ENCODE measurements at regions not wholly inside any gene's neighbourhood (a gene's known extent, or its start where the extent isn't known, plus 50 kb on each side); places are given as distances from the start of the nearest gene placed in this dataset.

DNA sequence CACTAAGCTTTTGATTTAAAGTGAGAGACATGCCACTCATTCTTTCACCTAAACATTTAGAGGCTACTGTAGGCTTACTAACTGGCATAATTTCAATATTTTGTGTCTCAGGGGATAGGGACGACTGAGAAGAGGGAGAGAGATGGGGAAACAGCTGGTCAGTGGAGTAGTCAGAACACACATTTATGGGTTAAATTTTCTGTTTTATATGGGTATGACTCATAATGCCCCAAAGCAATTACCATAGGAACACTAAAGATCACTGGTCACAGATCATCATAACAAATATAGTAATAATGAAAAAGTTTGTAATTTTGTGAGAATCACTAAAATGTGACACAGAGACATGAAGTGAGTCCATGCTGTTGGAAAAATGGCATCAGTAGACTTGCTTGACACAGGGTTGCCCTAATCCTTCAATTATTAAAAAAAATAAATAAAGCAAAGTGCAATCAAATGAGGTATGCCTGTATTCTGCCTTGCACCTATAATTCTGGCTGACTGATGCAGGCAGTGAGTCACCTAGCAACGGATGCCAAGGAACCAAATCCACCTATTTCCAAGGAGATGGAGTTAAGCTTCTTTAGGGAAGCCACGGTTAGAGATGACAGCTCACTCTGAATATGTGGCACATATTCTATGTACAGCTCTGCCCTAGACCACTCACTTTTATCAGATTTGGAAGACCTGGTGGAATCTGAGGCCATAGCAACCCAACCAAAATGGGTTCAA is 166.1 kb downstream of the MARCHF11 start:
- H4K20me1 ChIP-seq (ENCODE audit: insufficient read depth, low read length), result no peaks in the 10 kb centered on the region
- H2AFZ ChIP-seq (ENCODE audit: low read depth, low read length), result no peak overlapping the region
- H3K4me1 ChIP-seq (ENCODE audit: insufficient read depth, low read length), result no peaks in the 10 kb centered on the region
- no peak for ATAC-seq (ENCODE audit: insufficient read depth, low read depth)
- no peak overlapping the region for H3K4me3 ChIP-seq (ENCODE audit: low read depth in 1 of 2, low read length in 2 of 2)
- peaks cover 11% of the 10 kb centered on the region for H3K9me3 ChIP-seq (ENCODE audit: insufficient read depth, low read length, severe bottlenecking)
- H3K27ac ChIP-seq (ENCODE audit: low read length), result no peak overlapping the region
- no peak for TF ChIP-seq EZH2 (IDR thresholded peaks at IDR 0.05; ENCODE audit: borderline replicate concordance, low read depth, low read length, severe bottlenecking)
- TF ChIP-seq CTCF (IDR thresholded peaks at IDR 0.05; ENCODE audit: borderline replicate concordance, extremely low read depth, low read length, poor library complexity, severe bottlenecking), result no peak
- H3K4me2 ChIP-seq (ENCODE audit: insufficient read depth, low read length), result no peak overlapping the region
- no peaks in the 10 kb centered on the region for H3K27me3 ChIP-seq (ENCODE audit: insufficient read depth, low read length, poor library complexity)
- H3K9ac ChIP-seq (ENCODE audit: low read depth, low read length), result no peak overlapping the region
- DNase-seq, result no peak
- no peaks in the 10 kb centered on the region for H3K36me3 ChIP-seq (ENCODE audit: insufficient read depth, low read length)
- no peaks in the 10 kb centered on the region for H3K79me2 ChIP-seq (ENCODE audit: insufficient read depth, low read length)

GRCh38 chr5:16009256-16009655 is 170.3 kb downstream of the MARCHF11 start:
- H2AFZ ChIP-seq (ENCODE audit: low read depth, low read length), result no peak overlapping the region
- H3K36me3 ChIP-seq (ENCODE audit: insufficient read depth, low read length), result no peaks in the 10 kb centered on the region
- H3K4me3 ChIP-seq (ENCODE audit: low read depth in 1 of 2, low read length in 2 of 2), result no peak overlapping the region
- no peak for DNase-seq
- TF ChIP-seq CTCF (IDR thresholded peaks at IDR 0.05; ENCODE audit: borderline replicate concordance, extremely low read depth, low read length, poor library complexity, severe bottlenecking), result no peak
- TF ChIP-seq EZH2 (IDR thresholded peaks at IDR 0.05; ENCODE audit: borderline replicate concordance, low read depth, low read length, severe bottlenecking), result no peak
- no peaks in the 10 kb centered on the region for H4K20me1 ChIP-seq (ENCODE audit: insufficient read depth, low read length)
- H3K27me3 ChIP-seq (ENCODE audit: insufficient read depth, low read length, poor library complexity), result no peaks in the 10 kb centered on the region
- no peak for ATAC-seq (ENCODE audit: insufficient read depth, low read depth)
- H3K4me2 ChIP-seq (ENCODE audit: insufficient read depth, low read length), result no peak overlapping the region
- no peaks in the 10 kb centered on the region for H3K79me2 ChIP-seq (ENCODE audit: insufficient read depth, low read length)
- H3K4me1 ChIP-seq (ENCODE audit: insufficient read depth, low read length), result no peaks in the 10 kb centered on the region
- peaks cover 8% of the 10 kb centered on the region for H3K9me3 ChIP-seq (ENCODE audit: insufficient read depth, low read length, severe bottlenecking)
- no peak overlapping the region for H3K9ac ChIP-seq (ENCODE audit: low read depth, low read length)
- H3K27ac ChIP-seq (ENCODE audit: low read length), result no peak overlapping the region

- Histone ChIP-seq H3K36me3 (ENCODE audit: insufficient read depth, low read length) (no peaks in the 10 kb centered on the region), H3K9ac (ENCODE audit: low read depth, low read length) (no peak overlapping the region), H3K27ac (ENCODE audit: low read length) (no peak overlapping the region)
Observed at GRCh38 chr5:16007750-16008415, 171.7 kb downstream of the MARCHF11 start.

More at GRCh38 chr5:16007750-16008415, 171.7 kb downstream of the MARCHF11 start:
- no peaks in the 10 kb centered on the region for H3K27me3 ChIP-seq (ENCODE audit: insufficient read depth, low read length, poor library complexity)
- H3K4me1 ChIP-seq (ENCODE audit: insufficient read depth, low read length), result no peaks in the 10 kb centered on the region
- H4K20me1 ChIP-seq (ENCODE audit: insufficient read depth, low read length), result no peaks in the 10 kb centered on the region
- no peaks in the 10 kb centered on the region for H3K79me2 ChIP-seq (ENCODE audit: insufficient read depth, low read length)
- ATAC-seq (ENCODE audit: insufficient read depth, low read depth) (no peak), DNase-seq (no peak)
- H3K4me2 ChIP-seq (ENCODE audit: insufficient read depth, low read length), result no peak overlapping the region
- peaks cover 8% of the 10 kb centered on the region for H3K9me3 ChIP-seq (ENCODE audit: insufficient read depth, low read length, severe bottlenecking)
- TF ChIP-seq CTCF (IDR thresholded peaks at IDR 0.05; ENCODE audit: borderline replicate concordance, extremely low read depth, low read length, poor library complexity, severe bottlenecking), result no peak
- H3K4me3 ChIP-seq (ENCODE audit: low read depth in 1 of 2, low read length in 2 of 2), result no peak overlapping the region
- H2AFZ ChIP-seq (ENCODE audit: low read depth, low read length), result no peak overlapping the region
